HEK293 (cell line): ENCODE measurements at regions not wholly inside any gene's neighbourhood (a gene's known extent, or its start where the extent isn't known, plus 50 kb on each side); places are given as distances from the start of the nearest gene placed in this dataset.

Experiments used
- CTCF ChIA-PET: fragments of 350-600 bp; formaldehyde crosslinking; extraction: SDS; loops from one replicate; lab custom pipeline; 2021; ENCODE audit warnings: antibody characterized with exemption; lab: Yijun Ruan, JAX
- POLR2A ChIA-PET: fragments of 300-600 bp; formaldehyde crosslinking; extraction: SDS; loops from one replicate; lab custom pipeline; 2020; ENCODE audit warnings: antibody characterized with exemption, inconsistent platforms; lab: Yijun Ruan, JAX
- H3K27ac ChIP-seq: fragments of 200-500 bp; sonication (Bioruptor generic); 2 replicates; pipeline ENCODE4 v1.5.1; 2014; ENCODE audit warnings: low read depth, low read length, control low read depth, inconsistent platforms; ENCODE audit errors: extremely low read depth
- H3K36me3 ChIP-seq, 2 experiments: fragments of 200-500 bp in 1 of 2; sonication (Bioruptor generic) in 1 of 2; 1 replicate in 1 of 2; 2 replicates in 1 of 2; pipeline ENCODE4 v1.5.1; 2014 to 2017; ENCODE audit warnings: inconsistent platforms in 2 of 2, low read length in 2 of 2; ENCODE audit not compliant: control insufficient read depth in 2 of 2, insufficient read depth in 1 of 2
- H3K4me1 ChIP-seq: fragments of 200-500 bp; sonication (Bioruptor generic); 2 replicates; pipeline ENCODE4 v1.5.1; 2014; ENCODE audit warnings: mild to moderate bottlenecking, low read length, inconsistent platforms; ENCODE audit not compliant: control insufficient read depth, insufficient read depth
- H3K4me3 ChIP-seq: 2 replicates; pipeline ENCODE4 v1.5.1; 2011; ENCODE audit warnings: low read depth, mild to moderate bottlenecking, control low read depth, low read length, moderate library complexity
- H3K9me3 ChIP-seq: fragments of 200-500 bp; sonication (Bioruptor generic); 2 replicates; pipeline ENCODE4 v1.5.1; 2014; ENCODE audit warnings: low read depth, low read length, inconsistent platforms; ENCODE audit not compliant: control insufficient read depth, insufficient read depth
- OVOL3 ChIP-seq: fragments of 450-650 bp; formaldehyde crosslinking; IDR thresholded peaks from 2 replicates; pipeline ENCODE4 v1.5.1; 2016; ENCODE audit warnings: missing biosample characterization, missing genetic modification characterization
- PRDM10 ChIP-seq: fragments of 450-650 bp; formaldehyde crosslinking; IDR thresholded peaks from 2 replicates; pipeline ENCODE4 v1.5.1; 2016; ENCODE audit warnings: missing biosample characterization, missing genetic modification characterization
- PRDM2 ChIP-seq: fragments of 450-650 bp; formaldehyde crosslinking; IDR thresholded peaks from 2 replicates; pipeline ENCODE4 v1.5.1; 2016; ENCODE audit warnings: missing biosample characterization, missing genetic modification characterization, borderline replicate concordance
- SCRT2 ChIP-seq: fragments of 450-650 bp; formaldehyde crosslinking; IDR thresholded peaks from 2 replicates; pipeline ENCODE4 v1.5.1; 2016; ENCODE audit warnings: missing biosample characterization, missing genetic modification characterization
- ZNF133 ChIP-seq: fragments of 450-650 bp; formaldehyde crosslinking; IDR thresholded peaks from 2 replicates; pipeline ENCODE4 v1.5.1; 2016; ENCODE audit warnings: missing biosample characterization, missing genetic modification characterization
- ZNF140 ChIP-seq: fragments of 450-650 bp; formaldehyde crosslinking; IDR thresholded peaks from 2 replicates; pipeline ENCODE4 v1.5.1; 2016; ENCODE audit warnings: missing biosample characterization, missing genetic modification characterization
- ZNF148 ChIP-seq: fragments of 450-650 bp; formaldehyde crosslinking; IDR thresholded peaks from 2 replicates; pipeline ENCODE4 v1.5.0; 2017; ENCODE audit warnings: missing biosample characterization, missing genetic modification characterization, borderline replicate concordance
- ZNF510 ChIP-seq: fragments of 450-650 bp; formaldehyde crosslinking; IDR thresholded peaks from 2 replicates; pipeline ENCODE4 v1.5.1; 2018; ENCODE audit warnings: mild to moderate bottlenecking, missing genetic modification characterization, missing biosample characterization; ENCODE audit not compliant: insufficient replicate concordance
- ZNF513 ChIP-seq: fragments of 450-650 bp; IDR thresholded peaks from 2 replicates; pipeline ENCODE4 v1.5.1; 2018; ENCODE audit warnings: missing biosample characterization, missing genetic modification characterization
- ZNF514 ChIP-seq: fragments of 450-650 bp; formaldehyde crosslinking; IDR thresholded peaks from 2 replicates; pipeline ENCODE4 v1.5.1; 2016; ENCODE audit warnings: missing biosample characterization, missing genetic modification characterization
- ZNF544 ChIP-seq: fragments of 450-650 bp; formaldehyde crosslinking; IDR thresholded peaks from 2 replicates; pipeline ENCODE4 v1.5.0; 2017; ENCODE audit warnings: missing biosample characterization, missing genetic modification characterization
- ZNF558 ChIP-seq: fragments of 450-650 bp; formaldehyde crosslinking; IDR thresholded peaks from 2 replicates; pipeline ENCODE4 v1.5.1; 2016; ENCODE audit warnings: missing biosample characterization, missing genetic modification characterization
- ZNF792 ChIP-seq: fragments of 450-650 bp; formaldehyde crosslinking; IDR thresholded peaks from 2 replicates; pipeline ENCODE4 v1.5.1; 2016; ENCODE audit warnings: missing biosample characterization, missing genetic modification characterization

- no peak for TF ChIP-seq PRDM2 (tag by site-specific recombination)
- no peak for TF ChIP-seq ZNF513 (tag by site-specific recombination)
- TF ChIP-seq SCRT2 (tag by site-specific recombination) = no peak
- TF ChIP-seq PRDM10 = no peak
- TF ChIP-seq ZNF544 (tag by site-specific recombination) = no peak
- TF ChIP-seq ZNF133 = no peak
- TF ChIP-seq ZNF792 = no peak
- no peak for TF ChIP-seq ZNF514 (tag by site-specific recombination)
- no peak for TF ChIP-seq ZNF510 (tag by site-specific recombination)
- TF ChIP-seq ZNF148 (tag by site-specific recombination) = no peak
Measured at GRCh38 chr14:45610318-45610717, 357.3 kb upstream of the MIS18BP1 start (continued).

- CTCF ChIA-PET = no interaction called here
- TF ChIP-seq ZNF558 (tag by site-specific recombination) (no peak), OVOL3 (tag by site-specific recombination) (no peak), ZNF140 (no peak)
- no peak overlapping the region for H3K4me3 ChIP-seq
- no peak overlapping the region for H3K27ac ChIP-seq
- H3K9me3 ChIP-seq = no peaks in the 10 kb centered on the region
- POLR2A ChIA-PET = no interaction called here
- no peaks in the 10 kb centered on the region for H3K4me1 ChIP-seq
- no peaks in the 10 kb centered on the region for H3K36me3 ChIP-seq
Measured at GRCh38 chr14:45587142-45587541, 334.1 kb upstream of the MIS18BP1 start.
